ENCODE measurements at regions not wholly inside any gene's neighbourhood (a gene's known extent, or its start where the extent isn't known, plus 50 kb on each side); places are given as distances from the start of the nearest gene placed in this dataset.

GRCh38 chr16:29152544-29153031 is 167.7 kb downstream of the LAT start (continued):
- peak; percentile 25; the same call in 1 of the 2 replicates for TF ChIP-seq NCOR1 (IDR thresholded peaks at IDR 0.05)
- peak; percentile 61 for TF ChIP-seq SMAD4 (CRISPR knock-in tag; conservative IDR thresholded peaks at IDR 0.05)
- TF ChIP-seq ARID1B (IDR thresholded peaks at IDR 0.05) = peak; percentile 14; the same call in 1 of the 2 replicates
- peak; percentile 37; the same call in 1 of the 2 replicates for TF ChIP-seq ZNF592 (IDR thresholded peaks at IDR 0.05)
- TF ChIP-seq ZNF134 (CRISPR knock-in tag; conservative IDR thresholded peaks at IDR 0.05) = peak; percentile 34; the same call in 1 of the 2 replicates
- TF ChIP-seq GABPA (tag; conservative IDR thresholded peaks at IDR 0.05; ENCODE audit: low read depth) = peak; percentile 32; the same call in 1 of the 2 replicates
- peak in 1 of 2 experiments; percentile 60; a peak in 2 of 4 replicates for TF ChIP-seq ZNF639 (CRISPR knock-in tag; conservative IDR thresholded peaks at IDR 0.05 in 1 of 2, IDR thresholded peaks at IDR 0.05 in 1 of 2)
- 0 out of 2 replicates have a peak, but pooled peaks have one; percentile 27 for TF ChIP-seq BACH1 (tag; IDR thresholded peaks at IDR 0.05)

Data from K562 (cell line).